ENCODE measurements at regions not wholly inside any gene's neighbourhood (a gene's known extent, or its start where the extent isn't known, plus 50 kb on each side); places are given as distances from the start of the nearest gene placed in this dataset.

DNA sequence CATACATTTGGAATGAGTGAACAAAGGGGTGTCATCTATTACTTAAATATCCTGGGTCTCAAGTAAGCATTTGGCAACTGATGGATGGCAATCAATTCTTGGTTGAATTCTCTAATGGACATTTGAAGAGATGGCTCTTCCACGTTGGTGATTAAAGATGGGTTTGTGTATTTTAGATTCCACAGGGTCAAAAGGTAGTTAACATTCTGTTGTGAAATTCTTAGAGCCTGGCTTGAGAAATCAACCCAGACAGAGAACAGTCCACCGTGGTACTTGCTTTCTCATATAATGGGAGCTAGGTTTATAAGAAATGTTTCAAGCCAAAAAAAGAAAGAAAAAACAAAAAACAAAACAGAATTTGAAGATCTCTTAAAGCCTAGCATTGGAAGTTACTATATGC lies 355.9 kb upstream of the PITX2 start:
- in situ Hi-C loops (cut with HindIII; ENCODE audit: low pct_unique_long_range_greater_than_20kb, low sequenced_read_pairs) (no loop called here), intact Hi-C loops (cut with micrococcal nuclease; ENCODE audit: unreplicated experiment) (no loop called here)
- Histone ChIP-seq H3K4me3 (ENCODE audit: low read depth in 2 of 2, low read length in 2 of 2) (no peak overlapping the region), H3K9me3 (ENCODE audit: control insufficient read depth, insufficient read depth, low read depth, low read length) (no peaks in the 10 kb centered on the region), H3K4me1 (ENCODE audit: control insufficient read depth, insufficient read depth, low read length) (no peaks in the 10 kb centered on the region), H3K27ac (ENCODE audit: low read length) (no peak overlapping the region), H3K27me3 (ENCODE audit: control insufficient read depth, insufficient read depth, low read length) (no peaks in the 10 kb centered on the region), H3K36me3 (ENCODE audit: control insufficient read depth, insufficient read depth, low read length) (no peaks in the 10 kb centered on the region)
- ATAC-seq (no peak), DNase-seq (ENCODE audit: low read depth, low spot score) (no peak)
- CTCF ChIA-PET = no interaction called here
- POLR2A ChIA-PET = no interaction called here
- BruUV-seq (replicated peaks) = no TSS peak
- TF ChIP-seq, protein P1, sequence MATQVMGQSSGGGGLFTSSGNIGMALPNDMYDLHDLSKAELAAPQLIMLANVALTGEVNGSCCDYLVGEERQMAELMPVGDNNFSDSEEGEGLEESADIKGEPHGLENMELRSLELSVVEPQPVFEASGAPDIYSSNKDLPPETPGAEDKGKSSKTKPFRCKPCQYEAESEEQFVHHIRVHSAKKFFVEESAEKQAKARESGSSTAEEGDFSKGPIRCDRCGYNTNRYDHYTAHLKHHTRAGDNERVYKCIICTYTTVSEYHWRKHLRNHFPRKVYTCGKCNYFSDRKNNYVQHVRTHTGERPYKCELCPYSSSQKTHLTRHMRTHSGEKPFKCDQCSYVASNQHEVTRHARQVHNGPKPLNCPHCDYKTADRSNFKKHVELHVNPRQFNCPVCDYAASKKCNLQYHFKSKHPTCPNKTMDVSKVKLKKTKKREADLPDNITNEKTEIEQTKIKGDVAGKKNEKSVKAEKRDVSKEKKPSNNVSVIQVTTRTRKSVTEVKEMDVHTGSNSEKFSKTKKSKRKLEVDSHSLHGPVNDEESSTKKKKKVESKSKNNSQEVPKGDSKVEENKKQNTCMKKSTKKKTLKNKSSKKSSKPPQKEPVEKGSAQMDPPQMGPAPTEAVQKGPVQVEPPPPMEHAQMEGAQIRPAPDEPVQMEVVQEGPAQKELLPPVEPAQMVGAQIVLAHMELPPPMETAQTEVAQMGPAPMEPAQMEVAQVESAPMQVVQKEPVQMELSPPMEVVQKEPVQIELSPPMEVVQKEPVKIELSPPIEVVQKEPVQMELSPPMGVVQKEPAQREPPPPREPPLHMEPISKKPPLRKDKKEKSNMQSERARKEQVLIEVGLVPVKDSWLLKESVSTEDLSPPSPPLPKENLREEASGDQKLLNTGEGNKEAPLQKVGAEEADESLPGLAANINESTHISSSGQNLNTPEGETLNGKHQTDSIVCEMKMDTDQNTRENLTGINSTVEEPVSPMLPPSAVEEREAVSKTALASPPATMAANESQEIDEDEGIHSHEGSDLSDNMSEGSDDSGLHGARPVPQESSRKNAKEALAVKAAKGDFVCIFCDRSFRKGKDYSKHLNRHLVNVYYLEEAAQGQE (IDR thresholded peaks at IDR 0.05; ENCODE audit: insufficient read depth in 1 of 2, low read depth in 2 of 2, low read length in 1 of 2) = no peak
- TF ChIP-seq, protein P2, sequence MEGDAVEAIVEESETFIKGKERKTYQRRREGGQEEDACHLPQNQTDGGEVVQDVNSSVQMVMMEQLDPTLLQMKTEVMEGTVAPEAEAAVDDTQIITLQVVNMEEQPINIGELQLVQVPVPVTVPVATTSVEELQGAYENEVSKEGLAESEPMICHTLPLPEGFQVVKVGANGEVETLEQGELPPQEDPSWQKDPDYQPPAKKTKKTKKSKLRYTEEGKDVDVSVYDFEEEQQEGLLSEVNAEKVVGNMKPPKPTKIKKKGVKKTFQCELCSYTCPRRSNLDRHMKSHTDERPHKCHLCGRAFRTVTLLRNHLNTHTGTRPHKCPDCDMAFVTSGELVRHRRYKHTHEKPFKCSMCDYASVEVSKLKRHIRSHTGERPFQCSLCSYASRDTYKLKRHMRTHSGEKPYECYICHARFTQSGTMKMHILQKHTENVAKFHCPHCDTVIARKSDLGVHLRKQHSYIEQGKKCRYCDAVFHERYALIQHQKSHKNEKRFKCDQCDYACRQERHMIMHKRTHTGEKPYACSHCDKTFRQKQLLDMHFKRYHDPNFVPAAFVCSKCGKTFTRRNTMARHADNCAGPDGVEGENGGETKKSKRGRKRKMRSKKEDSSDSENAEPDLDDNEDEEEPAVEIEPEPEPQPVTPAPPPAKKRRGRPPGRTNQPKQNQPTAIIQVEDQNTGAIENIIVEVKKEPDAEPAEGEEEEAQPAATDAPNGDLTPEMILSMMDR (IDR thresholded peaks at IDR 0.05) = no peak
- no peak for TF ChIP-seq SIN3A (IDR thresholded peaks at IDR 0.05; ENCODE audit: borderline replicate concordance, insufficient read depth, low read depth, low read length)
- TF ChIP-seq POLR2AphosphoS5 (IDR thresholded peaks at IDR 0.05; ENCODE audit: low read depth, low read length) = no peak
- TF ChIP-seq TCF7L2 (IDR thresholded peaks at IDR 0.05; ENCODE audit: low read depth, low read length) = no peak

DNA sequence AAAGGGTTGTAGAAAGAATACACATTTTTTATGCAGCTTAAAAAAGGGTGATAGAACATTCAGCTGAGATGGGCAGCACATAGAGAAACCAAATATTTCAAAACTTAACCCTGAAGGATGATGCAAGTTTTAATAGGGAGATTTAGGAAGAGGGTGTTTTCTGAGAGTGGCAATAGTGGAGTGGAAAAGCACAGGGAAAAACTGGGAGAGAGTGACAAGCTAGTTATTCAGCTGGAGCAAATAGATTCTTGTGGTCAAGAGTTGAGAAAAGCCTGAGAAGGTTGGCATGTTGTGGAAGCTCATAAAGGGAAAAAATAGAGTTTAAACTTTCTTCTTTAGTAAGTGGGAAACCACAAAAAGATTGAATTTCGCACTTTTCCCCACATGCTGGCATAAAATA lies 359.6 kb upstream of the PITX2 start:
- H3K4me3 ChIP-seq (ENCODE audit: low read depth in 2 of 2, low read length in 2 of 2) = no peak overlapping the region
- no TSS peak for BruUV-seq (replicated peaks)
- no peaks in the 10 kb centered on the region for H3K36me3 ChIP-seq (ENCODE audit: control insufficient read depth, insufficient read depth, low read length)
- ChIA-PET POLR2A (no interaction called here), CTCF (no interaction called here)
- H3K27ac ChIP-seq (ENCODE audit: low read length) = no peak overlapping the region
- no peaks in the 10 kb centered on the region for H3K9me3 ChIP-seq (ENCODE audit: control insufficient read depth, insufficient read depth, low read depth, low read length)
- DNase-seq (ENCODE audit: low read depth, low spot score) (no peak), ATAC-seq (no peak)
- H3K4me1 ChIP-seq (ENCODE audit: control insufficient read depth, insufficient read depth, low read length) = no peaks in the 10 kb centered on the region
- in situ Hi-C loops (cut with HindIII; ENCODE audit: low pct_unique_long_range_greater_than_20kb, low sequenced_read_pairs) (no loop called here), intact Hi-C loops (cut with micrococcal nuclease; ENCODE audit: unreplicated experiment) (no loop called here)
- no peaks in the 10 kb centered on the region for H3K27me3 ChIP-seq (ENCODE audit: control insufficient read depth, insufficient read depth, low read length)
- TF ChIP-seq TCF7L2 (IDR thresholded peaks at IDR 0.05; ENCODE audit: low read depth, low read length) (no peak), POLR2AphosphoS5 (IDR thresholded peaks at IDR 0.05; ENCODE audit: low read depth, low read length) (no peak), SIN3A (IDR thresholded peaks at IDR 0.05; ENCODE audit: borderline replicate concordance, insufficient read depth, low read depth, low read length) (no peak)
- TF ChIP-seq, protein P1 (IDR thresholded peaks at IDR 0.05; ENCODE audit: insufficient read depth in 1 of 2, low read depth in 2 of 2, low read length in 1 of 2) = no peak
- TF ChIP-seq, protein P2 (IDR thresholded peaks at IDR 0.05) = no peak
